Aorta (tissue), 5 donors: ENCODE measurements at regions not wholly inside any gene's neighbourhood (a gene's known extent, or its start where the extent isn't known, plus 50 kb on each side); places are given as distances from the start of the nearest gene placed in this dataset.

Experiments used
- ATAC-seq: fragments of 200-7000 bp; cut with Tn5 transposase; one replicate; pipeline ENCODE4 v1.9.1; 2022; ENCODE audit warnings: moderate library complexity; ENCODE audit not compliant: low FRiP score
- DNase-seq, 2 donors: peaks; one replicate each; pipeline ENCODE4 v3.0.0-alpha.2; 2020
- H3K27ac ChIP-seq, 2 donors: one replicate each; pipeline ENCODE4 v1.5.1; 2013; ENCODE audit warnings: low read length in 2 of 2, mild to moderate bottlenecking in 2 of 2, moderate library complexity in 2 of 2, control low read depth in 1 of 2, inconsistent platforms in 1 of 2, low read depth in 1 of 2
- H3K27me3 ChIP-seq, 2 donors: one replicate each; pipeline ENCODE4 v1.6.1; 2013; ENCODE audit warnings: control low read depth in 1 of 2, low read length in 1 of 2, mild to moderate bottlenecking in 1 of 2, moderate library complexity in 1 of 2; ENCODE audit not compliant: insufficient read depth in 2 of 2, control insufficient read depth in 1 of 2
- H3K36me3 ChIP-seq, 2 donors: one replicate each; pipeline ENCODE4 v1.6.1; 2013; ENCODE audit warnings: control low read depth in 1 of 2, low read length in 1 of 2, mild to moderate bottlenecking in 1 of 2; ENCODE audit not compliant: insufficient read depth in 2 of 2, control insufficient read depth in 1 of 2
- H3K4me1 ChIP-seq, 2 donors: one replicate each; pipeline ENCODE4 v1.6.1; 2013; ENCODE audit warnings: low read length in 2 of 2, control low read depth in 1 of 2, mild to moderate bottlenecking in 1 of 2, moderate library complexity in 1 of 2; ENCODE audit not compliant: insufficient read depth in 2 of 2, control insufficient read depth in 1 of 2
- H3K4me3 ChIP-seq, 2 donors: one replicate each; pipeline ENCODE4 v1.5.1; 2013; ENCODE audit warnings: low read length in 2 of 2, control low read depth in 1 of 2, mild to moderate bottlenecking in 1 of 2
- H3K9me3 ChIP-seq: one replicate; pipeline ENCODE4 v1.6.1; 2013; ENCODE audit warnings: mild to moderate bottlenecking, low read length; ENCODE audit not compliant: control insufficient read depth
- WGBS, 2 donors: extraction: QIAGEN DNeasy Blood & Tissue Kit; methylation state at CpG; one replicate each; pipeline ENCODE4 v1.1.7; 2013; 5-methylcytosine and 5-hydroxymethylcytosine counted together
- intact Hi-C, 2 donors: fragments of 100-400 bp; cut with DNase I; formaldehyde crosslinking; loops; one replicate each; pipeline versions ENCODE4 v1.14.2 to v1.15.0; 2022
- donor health status: healthy with polysubstance abuse.
- donor health status: Bipolar disorder and iron deficiency.
- donor health status: DM: no; HTN: no; CAD: no.
- donor health status: DM: no; HTN: no; CAD: no.
- donor health status: DM: yes; HTN: yes; CAD: no.

- ATAC-seq = no peak
- intact Hi-C loops = no loop called here
Measured at GRCh38 chr1:115577513-115577912, 64.3 kb upstream of the VANGL1 start.

GRCh38 chr1:115575661-115576060 is 66.1 kb upstream of the VANGL1 start:
- Histone ChIP-seq H3K9me3 (peaks cover 2% of the 10 kb centered on the region), H3K27me3 (no peaks in the 10 kb centered on the region), H3K27ac (no peak overlapping the region), H3K4me3 (no peak overlapping the region), H3K4me1 (no peaks in the 10 kb centered on the region), H3K36me3 (no peaks in the 10 kb centered on the region)
- ATAC-seq (no peak), DNase-seq (no peak)
- intact Hi-C loops = no loop called here

More at GRCh38 chr1:115577513-115577912, 64.3 kb upstream of the VANGL1 start:
- H3K9me3 ChIP-seq = peaks cover 1% of the 10 kb centered on the region
- H3K36me3 ChIP-seq = no peaks in the 10 kb centered on the region
- H3K4me3 ChIP-seq = no peak overlapping the region
- WGBS, 2 donors = 90 to 93% methylated on average over 3 of the region's 3 CpGs
- DNase-seq = no peak
- no peak overlapping the region for H3K27ac ChIP-seq
- H3K27me3 ChIP-seq = no peaks in the 10 kb centered on the region
- no peaks in the 10 kb centered on the region for H3K4me1 ChIP-seq

- Histone ChIP-seq H3K9me3 (peaks cover 3% of the 10 kb centered on the region), H3K4me3 (no peak overlapping the region), H3K27me3 (no peaks in the 10 kb centered on the region), H3K36me3 (no peaks in the 10 kb centered on the region), H3K4me1 (no peaks in the 10 kb centered on the region), H3K27ac (no peak overlapping the region)
- intact Hi-C loops = no loop called here
- WGBS, 2 donors = 45 to 97% methylated on average over 1 of the region's 1 CpG
- ATAC-seq = no peak
- no peak for DNase-seq
Measured at GRCh38 chr1:115572710-115573109, 69.1 kb upstream of the VANGL1 start.

- intact Hi-C loops = no loop called here
- no peaks in the 10 kb centered on the region for H3K27me3 ChIP-seq
- ATAC-seq = no peak
Measured at GRCh38 chr1:115567431-115567830, 74.3 kb upstream of the VANGL1 start.

GRCh38 chr1:115565791-115566190 is 76.0 kb upstream of the VANGL1 start:
- DNase-seq = no peak
- no peak for ATAC-seq
- 76 to 80% methylated on average over 3 of the region's 3 CpGs for WGBS, 2 donors
- Histone ChIP-seq H3K4me1 (no peaks in the 10 kb centered on the region), H3K4me3 (no peak overlapping the region), H3K27ac (no peak overlapping the region), H3K27me3 (no peaks in the 10 kb centered on the region), H3K36me3 (no peaks in the 10 kb centered on the region), H3K9me3 (peaks cover 2% of the 10 kb centered on the region)
- intact Hi-C loops = no loop called here

More at GRCh38 chr1:115567431-115567830, 74.3 kb upstream of the VANGL1 start:
- Histone ChIP-seq H3K4me1 (no peaks in the 10 kb centered on the region), H3K9me3 (peaks cover 2% of the 10 kb centered on the region), H3K27ac (no peak overlapping the region), H3K36me3 (no peaks in the 10 kb centered on the region), H3K4me3 (no peak overlapping the region)
- no peak for DNase-seq

GRCh38 chr1:115565353-115565752 is 76.4 kb upstream of the VANGL1 start:
- no peak for DNase-seq
- intact Hi-C loops = no loop called here
- Histone ChIP-seq H3K4me3 (no peak overlapping the region), H3K9me3 (peaks cover 2% of the 10 kb centered on the region), H3K4me1 (no peaks in the 10 kb centered on the region), H3K27ac (no peak overlapping the region), H3K36me3 (no peaks in the 10 kb centered on the region), H3K27me3 (no peaks in the 10 kb centered on the region)
- ATAC-seq = no peak
- 78 to 80% methylated on average over 3 of the region's 3 CpGs for WGBS, 2 donors

GRCh38 chr1:115564201-115564600 is 77.6 kb upstream of the VANGL1 start:
- Histone ChIP-seq H3K27me3 (no peaks in the 10 kb centered on the region), H3K9me3 (peaks cover 2% of the 10 kb centered on the region), H3K27ac (no peak overlapping the region), H3K4me1 (no peaks in the 10 kb centered on the region), H3K4me3 (no peak overlapping the region), H3K36me3 (no peaks in the 10 kb centered on the region)
- ATAC-seq = no peak
- no peak for DNase-seq
- intact Hi-C loops = no loop called here
- WGBS, 2 donors = 33 to 35% methylated on average over 25 of the region's 25 CpGs

GRCh38 chr1:115560027-115560426 is 81.7 kb upstream of the VANGL1 start:
- H3K4me3 ChIP-seq = no peak overlapping the region
- H3K9me3 ChIP-seq = no peaks in the 10 kb centered on the region
- intact Hi-C loops = no loop called here
- 72 to 87% methylated on average over 4 to 7 of the region's 7 CpGs for WGBS, 2 donors
- no peaks in the 10 kb centered on the region for H3K4me1 ChIP-seq
- no peaks in the 10 kb centered on the region for H3K36me3 ChIP-seq
- DNase-seq (no peak), ATAC-seq (no peak)
- no peak overlapping the region for H3K27ac ChIP-seq
- H3K27me3 ChIP-seq = no peaks in the 10 kb centered on the region

GRCh38 chr1:115558275-115558674 is 83.5 kb upstream of the VANGL1 start:
- DNase-seq = no peak
- WGBS, 2 donors = 92 to 98% methylated on average over 2 of the region's 2 CpGs
- ATAC-seq = no peak
- Histone ChIP-seq H3K4me1 (no peaks in the 10 kb centered on the region), H3K36me3 (no peaks in the 10 kb centered on the region), H3K27me3 (no peaks in the 10 kb centered on the region), H3K9me3 (no peaks in the 10 kb centered on the region), H3K4me3 (no peak overlapping the region), H3K27ac (no peak overlapping the region)
- intact Hi-C loops = no loop called here
